ENCODE measurements at regions not wholly inside any gene's neighbourhood (a gene's known extent, or its start where the extent isn't known, plus 50 kb on each side); places are given as distances from the start of the nearest gene placed in this dataset.
"Not testable (repeated sequence)": the region's sequence is repeated elsewhere in the genome, so short reads cannot be mapped to it uniquely, and the experiment has no call there.

DNA sequence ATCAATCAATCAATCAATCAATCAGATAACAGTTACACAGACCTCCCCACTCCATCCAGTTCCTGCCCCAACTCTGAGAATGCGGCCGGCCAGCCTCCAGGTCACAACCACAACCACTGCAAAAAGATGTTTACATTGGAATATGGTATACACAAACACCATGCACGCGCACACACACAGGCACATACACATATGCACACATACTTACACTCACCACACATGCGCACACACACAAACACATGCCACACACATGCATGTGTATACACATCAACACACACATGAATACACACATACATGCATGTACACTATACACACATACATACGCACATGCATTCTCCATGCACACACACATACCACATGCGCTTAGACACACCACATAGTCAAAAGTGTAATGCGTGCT lies 131.1 kb downstream of the PXDC1 start:
- Histone ChIP-seq H3K27me3 (ENCODE audit: control insufficient read depth in 1 of 2, insufficient read depth in 2 of 2, low read length in 2 of 2) (peaks cover 0 to 3% of the 10 kb centered on the region in 2 donors), H3K4me3 (ENCODE audit: low read depth in 1 of 2, low read length in 2 of 2) (no peak overlapping the region), H3K9ac (ENCODE audit: low read depth in 1 of 2, low read length in 2 of 2) (no peak overlapping the region), H3K27ac (ENCODE audit: low read depth, low read length) (no peak overlapping the region), H3K9me3 (ENCODE audit: control insufficient read depth in 1 of 2, low read length in 2 of 2) (no peaks in the 10 kb centered on the region), H3K4me1 (ENCODE audit: control insufficient read depth in 1 of 2, insufficient read depth in 2 of 2, low read length in 2 of 2) (no peaks in the 10 kb centered on the region), H3K36me3 (ENCODE audit: control insufficient read depth in 1 of 2, insufficient read depth in 2 of 2, low read length in 2 of 2) (no peaks in the 10 kb centered on the region)

DNA sequence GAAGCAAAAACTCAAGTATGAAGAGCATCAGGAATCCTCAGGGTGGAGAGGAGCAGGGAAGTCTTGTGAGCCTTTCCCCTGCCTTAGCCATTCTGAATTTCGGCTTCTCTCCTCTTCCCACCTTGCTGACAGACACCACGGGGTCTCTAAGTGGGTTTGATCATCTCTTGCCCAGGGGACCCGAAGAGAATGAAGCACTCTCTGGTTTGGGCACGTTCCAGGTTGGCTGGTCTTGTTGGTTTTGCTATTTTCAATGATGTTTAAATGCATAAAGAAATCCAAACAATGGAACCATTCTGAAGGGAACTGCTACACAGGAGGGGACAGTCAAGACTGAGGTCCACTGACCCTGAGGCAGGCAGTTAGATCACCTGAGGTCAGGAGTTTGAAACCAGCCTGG lies 131.7 kb downstream of the PXDC1 start:
- Histone ChIP-seq H3K9me3 (ENCODE audit: control insufficient read depth in 1 of 2, low read length in 2 of 2) (no peaks in the 10 kb centered on the region), H3K4me1 (ENCODE audit: control insufficient read depth in 1 of 2, insufficient read depth in 2 of 2, low read length in 2 of 2) (no peaks in the 10 kb centered on the region), H3K36me3 (ENCODE audit: control insufficient read depth in 1 of 2, insufficient read depth in 2 of 2, low read length in 2 of 2) (no peaks in the 10 kb centered on the region), H3K4me3 (ENCODE audit: low read depth in 1 of 2, low read length in 2 of 2) (no peak overlapping the region), H3K27ac (ENCODE audit: low read depth, low read length) (no peak overlapping the region), H3K9ac (ENCODE audit: low read depth in 1 of 2, low read length in 2 of 2) (no peak overlapping the region), H3K27me3 (ENCODE audit: control insufficient read depth in 1 of 2, insufficient read depth in 2 of 2, low read length in 2 of 2) (peaks cover 0 to 3% of the 10 kb centered on the region in 2 donors)

DNA sequence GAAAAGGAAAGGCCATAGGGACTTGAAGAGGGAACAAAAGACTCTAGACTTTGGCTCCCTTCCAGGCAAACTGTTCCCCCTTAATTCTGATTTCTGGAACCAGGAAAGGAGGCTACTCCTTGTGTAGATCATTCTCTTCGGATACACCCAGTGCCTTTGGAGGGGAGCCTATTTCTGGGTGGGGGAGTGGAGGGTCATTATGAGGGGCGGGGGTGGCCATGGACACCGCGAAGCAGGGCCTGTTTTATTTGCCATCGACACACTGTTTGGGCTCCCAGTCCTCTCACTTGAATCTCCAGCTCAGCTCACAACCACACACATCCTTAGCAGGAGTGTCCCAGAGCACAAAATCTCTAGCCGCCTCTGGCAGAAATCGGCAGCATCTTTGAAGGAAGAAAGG lies 132.3 kb downstream of the PXDC1 start:
- Histone ChIP-seq H3K4me1 (ENCODE audit: control insufficient read depth in 1 of 2, insufficient read depth in 2 of 2, low read length in 2 of 2) (no peaks in the 10 kb centered on the region), H3K9ac (ENCODE audit: low read depth in 1 of 2, low read length in 2 of 2) (no peak overlapping the region), H3K4me3 (ENCODE audit: low read depth in 1 of 2, low read length in 2 of 2) (no peak overlapping the region), H3K36me3 (ENCODE audit: control insufficient read depth in 1 of 2, insufficient read depth in 2 of 2, low read length in 2 of 2) (no peaks in the 10 kb centered on the region), H3K27ac (ENCODE audit: low read depth, low read length) (no peak overlapping the region), H3K9me3 (ENCODE audit: control insufficient read depth in 1 of 2, low read length in 2 of 2) (no peaks in the 10 kb centered on the region), H3K27me3 (ENCODE audit: control insufficient read depth in 1 of 2, insufficient read depth in 2 of 2, low read length in 2 of 2) (peaks cover 0 to 3% of the 10 kb centered on the region in 2 donors)

DNA sequence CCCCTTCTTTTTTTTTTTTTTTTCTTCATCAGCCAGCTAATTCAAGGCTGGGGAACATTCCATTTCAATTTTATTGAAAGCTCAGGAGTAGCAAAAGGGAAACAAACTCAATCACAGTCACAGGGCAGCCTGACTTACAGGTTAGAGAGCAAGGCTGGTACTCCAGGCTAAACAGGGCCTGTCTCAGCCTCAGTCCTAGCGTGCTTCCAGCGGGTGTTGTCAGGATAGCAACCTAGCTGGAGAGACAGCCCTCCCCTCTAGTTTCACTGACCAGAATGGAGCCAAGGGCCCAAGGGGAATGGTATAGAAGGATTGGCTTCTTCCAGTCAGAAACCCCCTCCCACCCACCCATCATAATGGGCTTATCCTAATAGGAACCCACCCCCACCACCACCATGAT lies 132.9 kb downstream of the PXDC1 start:
- Histone ChIP-seq H3K27me3 (ENCODE audit: control insufficient read depth in 1 of 2, insufficient read depth in 2 of 2, low read length in 2 of 2) (no peaks in the 10 kb centered on the region), H3K27ac (ENCODE audit: low read depth, low read length) (no peak overlapping the region), H3K36me3 (ENCODE audit: control insufficient read depth in 1 of 2, insufficient read depth in 2 of 2, low read length in 2 of 2) (no peaks in the 10 kb centered on the region), H3K4me3 (ENCODE audit: low read depth in 1 of 2, low read length in 2 of 2) (no peak overlapping the region), H3K9me3 (ENCODE audit: control insufficient read depth in 1 of 2, low read length in 2 of 2) (no peaks in the 10 kb centered on the region), H3K9ac (ENCODE audit: low read depth in 1 of 2, low read length in 2 of 2) (no peak overlapping the region), H3K4me1 (ENCODE audit: control insufficient read depth in 1 of 2, insufficient read depth in 2 of 2, low read length in 2 of 2) (no peaks in the 10 kb centered on the region)

DNA sequence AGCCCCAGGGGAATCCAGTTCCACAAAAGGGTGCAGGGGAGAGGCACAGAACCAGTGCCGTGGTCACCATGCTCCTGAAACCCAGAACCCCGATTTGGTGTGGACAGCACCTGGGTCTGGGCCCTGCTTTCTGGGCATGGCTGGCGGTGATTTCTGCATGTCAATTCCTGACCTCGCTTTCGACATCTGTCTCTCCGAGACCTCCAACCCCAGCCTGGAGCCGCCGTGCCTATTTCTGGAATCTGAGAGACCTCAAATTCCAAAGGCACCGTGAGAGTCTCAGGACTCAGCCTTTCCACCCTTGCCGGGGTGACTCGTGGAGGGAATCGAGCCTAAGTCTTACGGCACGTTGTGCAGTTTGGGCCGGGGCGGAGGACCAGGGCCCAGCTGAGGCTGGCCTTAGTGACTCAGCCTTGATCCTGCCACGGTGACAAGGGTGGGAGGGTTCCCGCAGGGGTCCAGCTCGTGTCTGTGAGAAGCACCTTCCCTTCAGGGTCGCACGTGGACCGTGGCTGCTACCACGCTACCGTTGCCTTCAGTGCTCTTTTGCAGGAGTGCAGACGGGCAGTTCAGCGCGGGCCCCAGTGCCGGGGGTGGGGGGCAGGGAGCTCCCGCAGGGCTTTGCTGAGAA lies 133.7 kb downstream of the PXDC1 start:
- H3K27me3 ChIP-seq (ENCODE audit: control insufficient read depth in 1 of 2, insufficient read depth in 2 of 2, low read length in 2 of 2), result no peaks in the 10 kb centered on the region
- H3K4me3 ChIP-seq (ENCODE audit: low read depth in 1 of 2, low read length in 2 of 2), result no peak overlapping the region
- H3K9me3 ChIP-seq (ENCODE audit: control insufficient read depth in 1 of 2, low read length in 2 of 2), result no peaks in the 10 kb centered on the region
- no peaks in the 10 kb centered on the region for H3K36me3 ChIP-seq (ENCODE audit: control insufficient read depth in 1 of 2, insufficient read depth in 2 of 2, low read length in 2 of 2)
- no peak overlapping the region for H3K9ac ChIP-seq (ENCODE audit: low read depth in 1 of 2, low read length in 2 of 2)
- H3K4me1 ChIP-seq (ENCODE audit: control insufficient read depth in 1 of 2, insufficient read depth in 2 of 2, low read length in 2 of 2), result no peaks in the 10 kb centered on the region
- H3K27ac ChIP-seq (ENCODE audit: low read depth, low read length), result no peak overlapping the region

DNA sequence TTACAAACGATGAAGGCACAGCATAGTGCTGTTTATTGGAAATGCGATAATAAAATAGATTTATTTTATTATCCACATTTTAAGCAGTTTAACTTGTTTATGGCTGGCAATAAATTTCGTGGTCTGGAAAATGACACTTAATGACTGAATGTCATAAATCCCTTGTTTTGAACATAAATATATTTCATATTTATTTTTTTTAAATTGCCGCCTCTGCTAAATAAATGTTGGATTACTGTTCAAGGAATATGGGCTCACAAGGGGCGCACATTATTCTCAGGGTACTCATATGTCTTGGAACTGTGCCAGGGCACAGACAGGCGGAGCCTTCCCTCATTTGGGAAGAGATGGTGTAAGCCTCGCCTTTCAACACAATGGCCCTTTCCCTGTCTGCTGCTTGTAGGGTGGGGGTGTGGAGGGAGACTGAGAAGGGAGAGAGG lies 134.3 kb downstream of the PXDC1 start:
- Histone ChIP-seq H3K27ac (ENCODE audit: low read depth, low read length) (no peak overlapping the region), H3K27me3 (ENCODE audit: control insufficient read depth in 1 of 2, insufficient read depth in 2 of 2, low read length in 2 of 2) (no peaks in the 10 kb centered on the region), H3K36me3 (ENCODE audit: control insufficient read depth in 1 of 2, insufficient read depth in 2 of 2, low read length in 2 of 2) (no peaks in the 10 kb centered on the region), H3K9me3 (ENCODE audit: control insufficient read depth in 1 of 2, low read length in 2 of 2) (no peaks in the 10 kb centered on the region), H3K9ac (ENCODE audit: low read depth in 1 of 2, low read length in 2 of 2) (no peak overlapping the region), H3K4me3 (ENCODE audit: low read depth in 1 of 2, low read length in 2 of 2) (no peak overlapping the region), H3K4me1 (ENCODE audit: control insufficient read depth in 1 of 2, insufficient read depth in 2 of 2, low read length in 2 of 2) (no peaks in the 10 kb centered on the region)

DNA sequence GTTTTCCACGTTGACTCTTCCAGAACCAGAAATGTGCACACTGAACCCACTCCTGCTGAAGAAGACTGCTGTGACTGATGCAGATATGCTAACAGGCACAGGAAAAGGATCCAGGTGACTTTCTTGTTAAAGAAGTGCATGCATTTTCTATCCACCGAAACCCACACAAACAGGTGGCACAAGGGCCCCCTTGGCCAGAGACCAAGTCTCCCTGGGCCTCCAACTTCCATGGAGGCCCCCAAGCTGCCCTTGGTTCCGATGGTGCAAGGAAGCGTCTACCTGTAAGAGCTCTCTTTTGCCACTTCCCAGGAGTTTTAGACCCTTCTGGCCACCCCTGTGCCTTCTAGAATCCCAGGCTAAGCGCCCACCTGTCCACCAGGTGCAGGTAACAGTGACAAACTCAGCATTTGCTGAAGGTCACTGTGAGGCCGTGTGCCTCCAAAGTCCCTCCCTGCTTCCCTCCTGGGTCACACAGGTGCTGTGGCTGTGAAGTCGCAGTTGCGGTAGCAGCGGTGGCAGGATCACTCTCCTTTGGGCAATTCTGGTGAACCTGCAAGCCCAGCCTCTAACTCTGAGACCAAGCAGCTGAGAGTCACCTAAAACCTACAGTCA lies 134.8 kb downstream of the PXDC1 start:
- Histone ChIP-seq H3K27ac (ENCODE audit: low read depth, low read length) (no peak overlapping the region), H3K4me3 (ENCODE audit: low read depth in 1 of 2, low read length in 2 of 2) (no peak overlapping the region), H3K4me1 (ENCODE audit: control insufficient read depth in 1 of 2, insufficient read depth in 2 of 2, low read length in 2 of 2) (no peaks in the 10 kb centered on the region), H3K36me3 (ENCODE audit: control insufficient read depth in 1 of 2, insufficient read depth in 2 of 2, low read length in 2 of 2) (no peaks in the 10 kb centered on the region), H3K27me3 (ENCODE audit: control insufficient read depth in 1 of 2, insufficient read depth in 2 of 2, low read length in 2 of 2) (no peaks in the 10 kb centered on the region), H3K9ac (ENCODE audit: low read depth in 1 of 2, low read length in 2 of 2) (no peak overlapping the region), H3K9me3 (ENCODE audit: control insufficient read depth in 1 of 2, low read length in 2 of 2) (no peaks in the 10 kb centered on the region)

DNA sequence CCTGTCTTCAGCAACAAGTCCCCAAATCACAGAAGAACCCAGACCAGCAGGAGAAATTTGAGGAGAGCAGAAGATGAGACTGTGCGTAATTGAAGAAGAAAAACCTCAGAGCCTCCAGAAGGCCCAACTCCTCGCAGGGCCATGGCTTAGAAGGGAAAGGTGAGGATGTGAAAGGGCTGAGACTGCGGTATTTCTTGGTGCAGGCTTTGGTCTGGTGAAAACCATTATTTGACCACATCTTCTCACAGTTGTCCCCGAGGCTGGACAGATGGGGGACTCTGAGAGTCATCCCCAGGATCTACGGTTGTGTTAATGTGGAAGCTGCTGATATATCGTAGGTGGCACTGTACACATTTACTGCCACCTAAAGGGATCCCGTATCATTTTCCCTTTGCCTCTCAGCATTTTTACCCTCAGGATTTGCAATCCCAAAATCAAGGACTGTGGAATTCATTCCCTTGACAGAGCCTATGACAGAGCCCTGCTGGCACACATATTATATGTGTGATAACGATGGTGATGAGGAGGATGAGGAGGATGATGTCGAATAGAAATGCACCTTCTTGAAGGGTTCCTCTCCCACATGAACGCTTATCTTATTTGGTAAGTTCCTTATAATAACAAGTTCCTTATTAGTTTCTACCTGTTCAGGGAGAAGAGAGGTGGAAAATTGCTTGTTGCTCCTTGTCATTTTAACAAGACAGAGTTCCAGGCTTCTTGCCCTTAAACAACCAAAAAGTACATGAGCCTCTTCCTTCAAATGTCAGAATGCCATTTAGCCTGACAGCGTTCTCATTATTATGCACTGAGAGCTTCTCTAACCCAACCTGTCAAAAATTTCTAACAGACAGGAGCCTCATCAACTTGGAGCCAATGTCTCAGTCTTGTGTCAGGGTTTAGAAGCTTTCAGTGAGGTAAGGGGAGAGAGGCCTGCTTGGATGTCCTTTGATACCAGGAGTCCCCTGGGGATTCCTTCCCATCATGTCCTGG lies 135.8 kb downstream of the PXDC1 start:
- H3K36me3 ChIP-seq (ENCODE audit: control insufficient read depth in 1 of 2, insufficient read depth in 2 of 2, low read length in 2 of 2), result no peaks in the 10 kb centered on the region
- H3K9me3 ChIP-seq (ENCODE audit: control insufficient read depth in 1 of 2, low read length in 2 of 2), result no peaks in the 10 kb centered on the region
- no peak overlapping the region for H3K27ac ChIP-seq (ENCODE audit: low read depth, low read length)

DNA sequence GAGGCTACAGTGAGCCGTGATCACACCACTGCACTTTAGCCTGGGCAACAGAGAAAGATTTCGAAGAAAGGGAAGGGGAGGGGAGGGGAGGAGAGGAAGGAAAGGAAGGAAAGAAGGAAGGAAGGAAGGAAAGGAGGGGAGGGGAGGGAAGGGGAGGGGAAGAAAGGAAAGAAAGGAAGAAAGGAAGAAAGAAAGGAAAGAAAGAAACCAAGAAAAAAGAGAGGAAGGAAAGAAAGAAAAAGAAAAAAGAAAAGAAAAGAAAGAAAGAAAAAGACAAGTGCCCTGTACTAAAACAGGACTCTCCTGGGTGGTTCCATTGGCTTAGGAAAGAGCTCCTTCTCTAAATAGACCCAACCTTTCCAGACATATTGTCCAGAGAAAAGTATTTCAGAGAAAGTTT lies 136.6 kb downstream of the PXDC1 start:
- Histone ChIP-seq H3K27me3 (ENCODE audit: control insufficient read depth in 1 of 2, insufficient read depth in 2 of 2, low read length in 2 of 2) (no peaks in the 10 kb centered on the region), H3K36me3 (ENCODE audit: control insufficient read depth in 1 of 2, insufficient read depth in 2 of 2, low read length in 2 of 2) (no peaks in the 10 kb centered on the region), H3K4me3 (ENCODE audit: low read depth in 1 of 2, low read length in 2 of 2) (no peak overlapping the region), H3K9me3 (ENCODE audit: control insufficient read depth in 1 of 2, low read length in 2 of 2) (no peaks in the 10 kb centered on the region), H3K9ac (ENCODE audit: low read depth in 1 of 2, low read length in 2 of 2) (no peak overlapping the region), H3K4me1 (ENCODE audit: control insufficient read depth in 1 of 2, insufficient read depth in 2 of 2, low read length in 2 of 2) (no peaks in the 10 kb centered on the region), H3K27ac (ENCODE audit: low read depth, low read length) (no peak overlapping the region)

More for the DNA sequence above, 135.8 kb downstream of the PXDC1 start:
- Histone ChIP-seq H3K9ac (ENCODE audit: low read depth in 1 of 2, low read length in 2 of 2) (no peak overlapping the region), H3K4me1 (ENCODE audit: control insufficient read depth in 1 of 2, insufficient read depth in 2 of 2, low read length in 2 of 2) (no peaks in the 10 kb centered on the region), H3K27me3 (ENCODE audit: control insufficient read depth in 1 of 2, insufficient read depth in 2 of 2, low read length in 2 of 2) (no peaks in the 10 kb centered on the region), H3K4me3 (ENCODE audit: low read depth in 1 of 2, low read length in 2 of 2) (no peak overlapping the region)

DNA sequence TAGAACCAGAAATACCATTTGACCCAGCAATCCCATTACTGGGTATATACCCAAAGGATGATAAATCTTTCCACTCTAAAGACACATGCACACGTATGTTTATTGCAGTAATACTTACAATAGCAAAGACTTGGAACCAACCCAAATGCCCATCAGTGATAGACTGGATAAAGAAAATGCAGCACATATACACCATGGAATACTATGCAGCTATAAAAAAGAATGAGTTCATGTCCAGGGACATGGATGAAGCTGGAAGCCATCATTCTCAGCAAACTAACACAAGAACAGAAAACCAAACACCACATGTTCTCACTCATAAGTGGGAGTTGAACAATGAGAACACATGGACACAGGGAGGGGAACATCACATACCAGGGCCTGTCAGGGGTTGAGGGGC lies 137.9 kb downstream of the PXDC1 start:
- H3K9me3 ChIP-seq (ENCODE audit: control insufficient read depth in 1 of 2, low read length in 2 of 2); H3K4me3 ChIP-seq (ENCODE audit: low read depth in 1 of 2, low read length in 2 of 2); H3K27me3 ChIP-seq (ENCODE audit: control insufficient read depth in 1 of 2, insufficient read depth in 2 of 2, low read length in 2 of 2); H3K9ac ChIP-seq (ENCODE audit: low read depth in 1 of 2, low read length in 2 of 2); H3K36me3 ChIP-seq (ENCODE audit: control insufficient read depth in 1 of 2, insufficient read depth in 2 of 2, low read length in 2 of 2); H3K4me1 ChIP-seq (ENCODE audit: control insufficient read depth in 1 of 2, insufficient read depth in 2 of 2, low read length in 2 of 2); H3K27ac ChIP-seq (ENCODE audit: low read depth, low read length): not testable (repeated sequence)
